Psoas muscle (tissue), 7 donors: ENCODE measurements at regions not wholly inside any gene's neighbourhood (a gene's known extent, or its start where the extent isn't known, plus 50 kb on each side); places are given as distances from the start of the nearest gene placed in this dataset.

Experiments
- ATAC-seq, 4 donors: fragments of 200-7000 bp; cut with Tn5 transposase; one replicate each; pipeline ENCODE4 v1.9.1; 2020; ENCODE audit warnings: moderate library complexity in 3 of 4, mild to moderate bottlenecking in 2 of 4
- DNase-seq, 2 donors: peaks; one replicate each; pipeline ENCODE4 v3.0.0-alpha.2; 2020
- H3K27ac ChIP-seq: fragments of 200-600 bp; one replicate; pipeline ENCODE4 v1.8.0; 2022
- H3K27me3 ChIP-seq, 3 donors: fragments of 200-600 bp in 1 of 3; one replicate each; pipeline versions ENCODE4 v1.6.1 to v1.8.0; 2013 to 2022; ENCODE audit warnings: low read length in 2 of 3, mild to moderate bottlenecking in 2 of 3, moderate library complexity in 1 of 3; ENCODE audit not compliant: insufficient read depth in 3 of 3
- H3K36me3 ChIP-seq, 2 donors: fragments of 200-600 bp in 1 of 2; one replicate each; pipeline versions ENCODE4 v1.6.1 to v1.8.0; 2013 to 2022; ENCODE audit warnings: low read depth in 1 of 2, mild to moderate bottlenecking in 1 of 2, moderate library complexity in 1 of 2; ENCODE audit not compliant: insufficient read depth in 1 of 2
- H3K4me1 ChIP-seq: fragments of 200-600 bp; one replicate; pipeline ENCODE4 v1.8.0; 2022
- H3K4me3 ChIP-seq: fragments of 200-600 bp; one replicate; pipeline ENCODE4 v1.8.0; 2022; ENCODE audit warnings: mild to moderate bottlenecking
- H3K9me3 ChIP-seq: fragments of 200-600 bp; one replicate; pipeline ENCODE4 v1.8.0; 2022
- WGBS, 3 donors: extraction: QIAGEN DNeasy Blood & Tissue Kit; methylation state at CpG; one replicate each; pipeline versions ENCODE4 v1.1.6 to v1.1.7; 2013; 5-methylcytosine and 5-hydroxymethylcytosine counted together
- intact Hi-C, 2 donors: fragments of 100-400 bp; cut with DNase I; formaldehyde crosslinking; loops; one replicate each; pipeline versions ENCODE4 v1.11.0 to v1.14.2; 2022
- TF ChIP-seq, protein P1 (sequence below): fragments of 200-600 bp; IDR thresholded peaks from one replicate; pipeline ENCODE4 v1.8.0; 2022; ENCODE audit warnings: antibody characterized with exemption
- donor health status: healthy with polysubstance abuse.
- donor health status: DM: no; HTN: no; CAD: no; lungs with moderate emphysema.
- donor health status: Bipolar disorder and iron deficiency.
- donor health status: healthy.
- donor health status: DM: yes; HTN: yes; CAD: no.
- donor health status: DM: no; HTN: no; CAD: no.
- donor health status: DM: yes; HTN: yes; CAD: no.

DNA sequence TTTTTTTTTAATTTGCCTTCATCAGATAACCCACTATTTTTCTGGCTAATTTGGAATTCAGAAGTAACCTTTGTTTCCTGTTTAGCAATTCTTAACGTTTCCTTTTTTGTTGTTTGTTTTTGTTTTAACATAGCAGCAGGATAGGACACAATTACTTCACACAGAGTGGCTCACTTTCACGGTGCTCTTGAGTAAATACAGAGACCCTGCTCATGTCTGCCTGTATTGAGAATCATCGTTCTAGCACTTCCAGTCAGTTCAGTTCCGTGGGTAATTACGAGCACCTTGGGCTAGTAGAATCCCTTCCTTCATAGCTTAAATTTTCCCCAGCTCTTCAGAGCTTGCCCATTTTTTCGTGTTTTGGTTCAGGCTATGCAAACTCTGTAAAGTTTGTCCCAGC lies 1225.4 kb upstream of the LRRTM1 start:
- H3K27ac ChIP-seq = no peak overlapping the region
- TF ChIP-seq, protein P1, sequence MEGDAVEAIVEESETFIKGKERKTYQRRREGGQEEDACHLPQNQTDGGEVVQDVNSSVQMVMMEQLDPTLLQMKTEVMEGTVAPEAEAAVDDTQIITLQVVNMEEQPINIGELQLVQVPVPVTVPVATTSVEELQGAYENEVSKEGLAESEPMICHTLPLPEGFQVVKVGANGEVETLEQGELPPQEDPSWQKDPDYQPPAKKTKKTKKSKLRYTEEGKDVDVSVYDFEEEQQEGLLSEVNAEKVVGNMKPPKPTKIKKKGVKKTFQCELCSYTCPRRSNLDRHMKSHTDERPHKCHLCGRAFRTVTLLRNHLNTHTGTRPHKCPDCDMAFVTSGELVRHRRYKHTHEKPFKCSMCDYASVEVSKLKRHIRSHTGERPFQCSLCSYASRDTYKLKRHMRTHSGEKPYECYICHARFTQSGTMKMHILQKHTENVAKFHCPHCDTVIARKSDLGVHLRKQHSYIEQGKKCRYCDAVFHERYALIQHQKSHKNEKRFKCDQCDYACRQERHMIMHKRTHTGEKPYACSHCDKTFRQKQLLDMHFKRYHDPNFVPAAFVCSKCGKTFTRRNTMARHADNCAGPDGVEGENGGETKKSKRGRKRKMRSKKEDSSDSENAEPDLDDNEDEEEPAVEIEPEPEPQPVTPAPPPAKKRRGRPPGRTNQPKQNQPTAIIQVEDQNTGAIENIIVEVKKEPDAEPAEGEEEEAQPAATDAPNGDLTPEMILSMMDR = no peak
- intact Hi-C loops = no loop called here
- no peaks in the 10 kb centered on the region for H3K9me3 ChIP-seq
- H3K36me3 ChIP-seq = no peaks in the 10 kb centered on the region
- WGBS, 3 donors = 54 to 56% (median 55%) methylated on average over 6 of the region's 6 CpGs
- no peak overlapping the region for H3K4me3 ChIP-seq
- no peaks in the 10 kb centered on the region for H3K4me1 ChIP-seq
- no peaks in the 10 kb centered on the region for H3K27me3 ChIP-seq
- ATAC-seq (no peak), DNase-seq (no peak)

DNA sequence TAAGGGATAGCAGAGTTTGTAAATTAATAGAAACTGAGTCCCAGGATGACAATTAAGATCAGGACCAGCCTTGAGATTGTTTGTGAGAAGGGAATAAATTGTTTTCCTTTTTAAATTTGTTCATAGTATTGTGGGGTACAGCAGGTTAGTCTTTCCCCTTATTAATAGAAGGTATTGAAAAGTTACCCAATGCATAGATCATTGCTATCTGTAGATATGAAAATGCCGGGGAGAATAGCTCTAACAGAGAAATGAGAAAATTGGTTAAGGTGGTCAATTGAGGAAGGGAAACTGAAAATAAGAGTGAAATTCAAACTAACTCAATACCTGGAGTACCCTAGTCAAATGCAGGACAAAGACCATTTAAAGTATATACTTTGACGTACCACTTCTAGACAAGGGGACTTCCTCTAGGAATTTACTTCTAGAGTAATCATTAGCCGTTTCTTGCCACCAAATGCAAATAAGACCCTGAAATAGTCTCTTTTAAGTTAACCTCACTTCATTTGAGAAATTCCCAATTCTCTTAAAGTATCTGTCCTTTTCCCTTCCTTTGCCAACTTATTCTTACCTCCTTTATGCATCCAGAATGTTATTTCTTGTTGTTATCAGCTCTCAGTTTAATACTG lies 1224.4 kb upstream of the LRRTM1 start:
- ATAC-seq = no peak
- no peak for DNase-seq
- no peak overlapping the region for H3K4me3 ChIP-seq
- no peaks in the 10 kb centered on the region for H3K27me3 ChIP-seq
- no peaks in the 10 kb centered on the region for H3K4me1 ChIP-seq
- H3K36me3 ChIP-seq = no peaks in the 10 kb centered on the region
- H3K27ac ChIP-seq = no peak overlapping the region
- H3K9me3 ChIP-seq = no peaks in the 10 kb centered on the region
- 88 to 92% (median 91%) methylated on average over 3 of the region's 3 CpGs for WGBS, 3 donors
- TF ChIP-seq, protein P1 = no peak
- intact Hi-C loops = no loop called here

DNA sequence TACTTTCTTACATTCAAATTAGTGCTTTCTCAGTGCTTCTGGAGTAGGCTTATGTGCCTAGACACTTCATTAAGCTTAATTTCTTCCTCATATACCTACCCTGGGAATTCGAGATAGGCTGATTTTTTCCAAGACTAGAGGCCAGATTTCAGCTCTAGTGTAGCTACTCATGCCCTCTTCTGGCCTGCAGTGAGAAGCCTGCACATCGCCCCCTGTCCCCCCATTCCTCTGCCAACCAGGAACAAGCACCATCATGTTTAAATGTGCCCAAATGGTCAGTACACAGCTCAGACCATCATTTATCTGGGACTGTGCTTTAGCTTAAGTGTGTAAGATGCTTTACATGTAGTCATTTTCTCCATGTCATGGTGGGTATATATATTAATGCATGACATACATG lies 1218.8 kb upstream of the LRRTM1 start:
- ATAC-seq = no peak
- no peaks in the 10 kb centered on the region for H3K27me3 ChIP-seq
- TF ChIP-seq, protein P1 = no peak

DNA sequence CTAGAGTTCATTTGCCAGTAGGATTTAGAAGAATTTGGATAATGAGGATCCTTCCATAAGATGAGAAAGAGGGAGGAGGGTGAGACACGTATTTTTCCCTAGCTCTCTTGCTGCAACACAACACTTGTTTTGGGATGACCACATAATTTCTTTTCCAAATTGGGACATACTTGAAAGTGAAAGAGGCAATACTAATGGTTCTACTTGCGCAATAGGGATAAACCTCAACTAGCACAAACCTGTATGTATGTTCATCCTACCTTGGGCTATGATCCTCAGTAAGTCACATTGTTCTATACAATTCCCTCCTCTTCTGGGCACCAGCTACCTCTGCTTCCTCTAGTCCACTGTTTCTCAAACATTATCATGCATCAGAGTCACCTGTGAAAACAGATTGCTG lies 1208.8 kb upstream of the LRRTM1 start:
- ATAC-seq (no peak), DNase-seq (no peak)
- intact Hi-C loops = no loop called here
- 77 to 82% (median 81%) methylated on average over 2 of the region's 2 CpGs for WGBS, 3 donors
- no peak overlapping the region for H3K4me3 ChIP-seq
- H3K36me3 ChIP-seq = no peaks in the 10 kb centered on the region
- TF ChIP-seq, protein P1 = no peak
- no peaks in the 10 kb centered on the region for H3K27me3 ChIP-seq
- no peaks in the 10 kb centered on the region for H3K9me3 ChIP-seq
- no peak overlapping the region for H3K27ac ChIP-seq
- H3K4me1 ChIP-seq = no peaks in the 10 kb centered on the region

More for the DNA sequence above, 1218.8 kb upstream of the LRRTM1 start:
- Histone ChIP-seq H3K36me3 (no peaks in the 10 kb centered on the region), H3K9me3 (no peaks in the 10 kb centered on the region), H3K4me1 (no peaks in the 10 kb centered on the region), H3K4me3 (no peak overlapping the region), H3K27ac (no peak overlapping the region)
- intact Hi-C loops = no loop called here
- no peak for DNase-seq
- 77 to 86% (median 79%) methylated on average over 2 of the region's 2 CpGs for WGBS, 3 donors

DNA sequence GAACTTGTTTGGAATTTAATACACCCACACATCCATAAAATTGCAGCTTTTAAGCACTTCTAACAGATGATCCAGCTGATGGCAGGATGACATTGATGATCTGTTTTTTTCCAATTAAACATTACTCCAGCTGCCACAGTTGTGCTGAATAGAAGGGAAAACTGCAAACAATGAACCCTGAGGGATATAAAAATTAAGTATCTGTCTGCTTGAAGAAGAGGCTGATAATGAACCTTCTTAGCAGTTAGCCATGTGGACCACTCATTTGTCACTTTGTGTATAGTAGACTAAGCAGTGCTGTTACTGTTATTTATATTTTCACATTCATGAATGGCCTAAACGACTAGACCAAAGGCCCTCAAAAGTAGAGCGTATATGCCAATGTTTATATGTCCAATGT lies 1201.0 kb upstream of the LRRTM1 start:
- Histone ChIP-seq H3K4me1 (no peaks in the 10 kb centered on the region), H3K27me3 (peaks cover 0 to 2% (median 0%) of the 10 kb centered on the region in 3 donors), H3K36me3 (no peaks in the 10 kb centered on the region), H3K27ac (no peak overlapping the region), H3K4me3 (no peak overlapping the region), H3K9me3 (no peaks in the 10 kb centered on the region)
- intact Hi-C loops = no loop called here
- 78 to 91% (median 83%) methylated on average over 2 of the region's 2 CpGs for WGBS, 3 donors
- TF ChIP-seq, protein P1 = no peak
- no peak for ATAC-seq
- DNase-seq = no peak
